ENCODE measurements at regions not wholly inside any gene's neighbourhood (a gene's known extent, or its start where the extent isn't known, plus 50 kb on each side); places are given as distances from the start of the nearest gene placed in this dataset.

DNA sequence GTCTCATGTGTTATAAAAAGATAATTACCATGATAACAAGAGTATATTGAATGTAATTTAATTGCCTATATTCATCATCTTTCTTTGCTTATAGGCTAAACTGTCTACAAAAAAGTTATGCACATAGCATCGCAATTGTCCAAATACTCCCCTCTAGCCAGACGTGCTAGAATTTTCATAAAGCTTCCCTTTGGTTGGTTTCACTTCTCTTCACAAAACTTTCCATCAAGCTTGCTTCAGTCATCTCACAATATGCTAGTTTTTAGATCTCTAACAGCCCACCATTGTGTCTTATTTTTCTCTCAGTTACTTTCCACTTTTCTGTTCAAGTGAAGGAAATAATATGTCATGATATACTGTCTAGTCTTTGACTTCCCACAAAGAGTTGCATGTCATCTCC is 448.3 kb upstream of the SPANXN1 start:
- DNase-seq = no peak

DNA sequence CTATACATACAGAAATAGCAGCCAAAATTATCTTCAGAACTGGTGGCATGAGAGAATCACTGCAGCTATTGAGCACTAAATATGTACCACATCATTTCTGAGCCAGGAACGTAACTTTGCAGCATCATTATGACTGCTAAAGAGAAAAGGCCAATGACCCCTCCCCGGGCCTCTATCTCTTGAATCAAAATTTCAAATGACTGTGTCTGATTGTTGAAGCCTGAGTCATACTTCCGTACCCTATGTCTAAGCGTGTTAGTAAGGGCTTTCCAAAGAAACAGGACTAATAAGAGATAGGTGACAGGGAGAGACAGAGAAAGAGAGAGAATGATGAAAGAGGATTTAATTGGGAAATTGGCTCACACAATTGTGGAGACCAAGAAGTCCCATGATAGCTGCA is 445.5 kb upstream of the SPANXN1 start:
- no peak for DNase-seq

DNA sequence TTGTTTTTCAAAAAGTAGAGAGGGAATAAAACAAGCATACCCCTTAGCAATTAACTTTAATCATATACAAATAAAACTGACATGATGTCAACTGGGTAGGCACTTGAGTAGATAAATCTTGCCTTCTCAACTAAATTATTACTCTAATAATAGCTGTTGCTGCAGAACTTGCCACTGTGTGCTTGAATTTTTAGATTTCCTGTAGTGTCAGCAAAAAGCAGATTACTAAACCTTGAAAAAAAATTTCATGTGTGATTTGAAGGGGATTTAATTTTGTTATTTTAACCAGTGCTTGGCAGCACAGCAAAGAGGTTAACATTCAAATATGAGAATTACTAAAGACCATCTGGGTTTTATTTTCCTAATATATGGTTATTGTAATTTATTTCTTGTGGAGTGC is 438.3 kb upstream of the SPANXN1 start:
- no peak for DNase-seq

DNA sequence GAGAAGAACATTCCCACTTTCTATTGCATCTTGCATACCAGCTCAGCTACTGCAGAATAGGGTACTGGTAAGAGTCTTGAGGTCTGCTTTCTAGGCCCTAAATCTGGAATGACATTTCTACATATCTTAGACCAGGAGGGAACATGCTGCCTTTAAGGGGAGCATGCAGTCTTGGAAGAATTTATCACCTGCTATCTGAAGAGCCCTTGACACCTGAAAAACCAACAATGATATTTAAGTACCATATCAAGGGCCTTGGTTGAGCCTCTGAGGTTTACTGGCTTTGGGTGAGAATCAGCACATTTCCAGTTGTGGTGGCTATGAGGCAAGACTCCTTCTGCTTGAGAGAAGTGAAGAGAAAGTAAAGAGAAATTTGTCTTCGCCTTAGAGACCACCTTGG is 436.8 kb upstream of the SPANXN1 start:
- no peak for DNase-seq

DNA sequence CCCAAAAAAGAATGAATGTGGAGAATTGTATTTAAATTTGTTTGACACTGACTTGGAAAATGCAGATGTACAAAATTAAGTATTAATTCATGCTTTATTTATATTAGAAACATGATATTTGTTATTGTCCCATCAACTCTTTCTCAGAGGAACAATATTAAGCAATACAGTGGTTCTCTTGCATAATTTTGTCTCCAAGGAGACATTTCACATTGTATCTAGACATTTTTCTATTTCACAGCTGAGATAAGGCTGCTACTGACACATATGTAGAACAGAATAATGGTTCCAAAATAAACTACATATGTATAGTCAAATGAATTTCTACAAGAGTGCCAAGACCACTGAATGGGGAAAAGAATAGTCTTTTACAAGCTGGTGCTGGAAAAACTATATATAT is 427.9 kb upstream of the SPANXN1 start:
- DNase-seq = no peak

DNA sequence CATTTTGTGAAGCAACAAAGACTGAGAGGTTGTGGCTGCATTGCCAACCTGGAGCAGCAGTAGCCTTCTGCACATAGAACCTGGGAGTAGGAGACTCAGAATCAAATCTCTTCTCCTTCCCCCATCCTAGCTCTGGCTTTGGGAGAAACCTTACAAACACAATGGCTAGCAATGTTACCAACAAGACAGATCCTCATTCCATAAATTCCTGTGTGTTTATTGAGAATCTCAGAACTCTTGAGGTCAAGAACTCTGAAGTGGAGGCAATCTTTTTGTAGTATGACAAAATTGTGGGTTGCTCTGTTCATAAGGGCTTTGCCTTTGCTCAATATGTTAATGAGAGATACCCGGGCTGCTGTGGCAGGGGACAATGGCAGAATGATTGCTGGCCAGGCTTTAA is 406.7 kb upstream of the SPANXN1 start:
- no peak for DNase-seq

DNA sequence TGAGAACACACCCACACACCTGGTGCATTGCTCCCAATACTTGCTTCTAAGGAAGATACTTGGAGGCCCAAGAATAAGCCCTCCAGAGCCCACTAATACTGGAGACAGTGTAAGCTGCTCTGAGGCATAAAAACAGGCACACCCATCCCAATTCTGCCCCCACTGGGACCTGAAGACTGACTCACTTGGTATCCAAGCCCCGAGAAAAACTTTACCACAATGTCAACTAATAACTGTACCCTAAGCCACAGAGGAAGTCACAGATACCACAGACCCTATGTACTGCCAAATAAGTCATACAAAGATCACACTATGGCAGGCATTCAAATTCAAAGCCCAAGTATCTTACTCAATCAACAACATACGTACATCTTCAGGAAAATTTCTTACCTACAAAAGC is 398.2 kb upstream of the SPANXN1 start:
- DNase-seq = no peak

DNA sequence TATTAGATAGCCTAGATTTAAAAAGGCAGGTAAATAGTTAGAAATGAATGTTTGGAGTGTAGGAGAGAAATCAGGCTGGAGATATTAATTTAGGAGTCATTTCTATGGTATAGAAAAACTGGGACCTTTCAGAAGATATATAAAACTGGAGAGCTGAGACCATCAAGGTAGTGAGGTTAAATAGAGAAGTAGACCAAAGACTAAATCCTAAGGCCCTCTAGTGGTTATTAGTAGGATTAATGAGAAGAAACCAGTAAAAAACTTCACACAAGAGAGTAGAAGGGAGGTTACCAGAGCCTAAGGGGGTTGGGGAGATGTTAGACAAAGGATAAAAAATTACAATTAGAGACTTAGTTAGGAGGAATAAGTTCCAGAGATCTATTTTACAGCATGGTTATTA is 351.0 kb upstream of the SPANXN1 start:
- DNase-seq = no peak

DNA sequence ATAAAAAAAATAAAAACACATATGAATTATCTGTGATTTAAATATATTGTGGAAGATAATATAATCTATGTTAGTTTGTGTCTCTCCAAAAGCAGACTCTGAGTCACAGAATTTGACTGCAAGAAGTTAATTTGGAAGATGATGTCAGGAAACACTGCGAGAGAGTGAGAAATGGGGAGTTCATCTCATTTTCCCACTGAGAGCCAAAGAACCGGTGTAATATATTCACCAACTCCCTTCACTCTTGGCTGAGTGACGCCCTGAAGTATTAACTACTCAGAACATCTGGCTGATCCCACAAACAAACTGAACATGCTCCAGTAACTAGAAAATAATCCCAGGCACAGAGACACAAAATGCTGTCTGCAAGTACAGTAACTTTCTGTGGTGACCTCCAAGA is 345.8 kb upstream of the SPANXN1 start:
- no peak for DNase-seq

DNA sequence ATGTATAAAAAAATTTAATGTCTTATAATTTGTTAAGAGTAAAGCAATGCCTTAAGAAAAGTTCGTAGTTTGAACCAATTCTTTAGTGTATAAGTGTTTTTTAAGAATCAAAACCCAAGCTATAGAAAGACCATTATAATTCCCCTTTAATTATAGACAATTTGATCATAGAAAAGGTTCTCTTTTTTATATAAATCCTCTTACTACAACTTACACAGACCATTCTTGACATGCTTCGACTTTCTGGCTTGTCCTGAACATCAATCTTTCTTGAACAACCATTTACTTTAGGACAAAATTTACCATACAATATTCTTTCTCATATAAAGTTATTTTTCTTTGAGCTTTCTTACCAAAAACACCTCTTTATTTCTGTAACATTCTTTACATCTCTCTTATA is 330.5 kb upstream of the SPANXN1 start:
- DNase-seq = no peak

DNA sequence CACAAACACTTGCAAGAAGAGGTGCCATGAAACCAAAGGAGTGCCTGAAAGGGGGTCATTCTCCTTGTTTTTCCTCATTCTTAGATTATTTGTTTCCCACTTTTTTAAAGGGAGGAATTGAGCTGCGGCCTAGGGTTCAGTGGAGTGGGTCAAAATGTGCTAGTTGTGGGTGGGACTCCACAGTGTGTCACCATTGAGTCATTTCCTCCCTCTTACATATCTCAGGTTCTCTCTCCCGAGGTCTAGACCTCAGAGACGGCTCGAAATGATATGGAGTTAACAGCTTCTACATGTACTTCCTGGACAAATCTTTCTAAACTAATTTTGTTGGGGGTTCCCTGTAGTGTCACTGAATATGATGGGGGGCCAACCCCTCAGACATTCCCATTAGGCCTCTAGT is 328.4 kb upstream of the SPANXN1 start:
- no peak for DNase-seq

DNA sequence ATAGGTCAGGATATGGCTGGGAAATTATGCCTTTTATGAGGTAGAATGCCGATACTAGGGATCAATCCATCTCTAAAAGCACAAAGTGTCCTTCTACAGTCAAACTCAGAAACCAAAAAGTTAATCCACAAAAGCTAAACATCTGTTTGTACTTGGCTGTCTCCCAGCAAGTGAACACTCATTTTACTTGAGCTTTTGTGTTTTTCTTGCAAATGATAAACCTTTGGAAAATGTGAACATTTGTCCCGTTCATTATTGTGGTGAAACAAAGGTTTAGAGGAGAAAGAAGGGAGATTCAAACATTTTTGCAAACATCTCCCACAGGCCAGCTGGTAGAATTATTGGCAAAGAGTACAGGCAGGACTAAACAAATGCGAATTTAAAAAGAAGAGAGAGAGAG is 300.6 kb upstream of the SPANXN1 start:
- no peak for DNase-seq
